RWPE1 (cell line): ENCODE measurements at regions not wholly inside any gene's neighbourhood (a gene's known extent, or its start where the extent isn't known, plus 50 kb on each side); places are given as distances from the start of the nearest gene placed in this dataset.

Experiments used
- CTCF ChIA-PET: fragments of 350-600 bp; sonication (Branson Sonifier 250); formaldehyde crosslinking; extraction: SDS; loops from one replicate; lab custom pipeline; 2021; lab: Yijun Ruan, JAX
- POLR2A ChIA-PET: fragments of 400-600 bp; formaldehyde crosslinking; extraction: SDS; loops from one replicate; lab custom pipeline; 2020; ENCODE audit warnings: antibody characterized with exemption; ENCODE audit not compliant: low non-redundant PET; lab: Yijun Ruan, JAX
- DNase-seq: peaks from one replicate; pipeline ENCODE4 v3.0.0; 2012; ENCODE audit warnings: low spot score
- H3K27ac ChIP-seq: fragments of 450-650 bp; 2 replicates; pipeline ENCODE4 v1.5.1; 2017
- CTCF ChIP-seq: fragments of 450-650 bp; conservative IDR thresholded peaks from 2 replicates; pipeline ENCODE4 v1.5.1; 2017; ENCODE audit warnings: low read depth, mild to moderate bottlenecking

DNA sequence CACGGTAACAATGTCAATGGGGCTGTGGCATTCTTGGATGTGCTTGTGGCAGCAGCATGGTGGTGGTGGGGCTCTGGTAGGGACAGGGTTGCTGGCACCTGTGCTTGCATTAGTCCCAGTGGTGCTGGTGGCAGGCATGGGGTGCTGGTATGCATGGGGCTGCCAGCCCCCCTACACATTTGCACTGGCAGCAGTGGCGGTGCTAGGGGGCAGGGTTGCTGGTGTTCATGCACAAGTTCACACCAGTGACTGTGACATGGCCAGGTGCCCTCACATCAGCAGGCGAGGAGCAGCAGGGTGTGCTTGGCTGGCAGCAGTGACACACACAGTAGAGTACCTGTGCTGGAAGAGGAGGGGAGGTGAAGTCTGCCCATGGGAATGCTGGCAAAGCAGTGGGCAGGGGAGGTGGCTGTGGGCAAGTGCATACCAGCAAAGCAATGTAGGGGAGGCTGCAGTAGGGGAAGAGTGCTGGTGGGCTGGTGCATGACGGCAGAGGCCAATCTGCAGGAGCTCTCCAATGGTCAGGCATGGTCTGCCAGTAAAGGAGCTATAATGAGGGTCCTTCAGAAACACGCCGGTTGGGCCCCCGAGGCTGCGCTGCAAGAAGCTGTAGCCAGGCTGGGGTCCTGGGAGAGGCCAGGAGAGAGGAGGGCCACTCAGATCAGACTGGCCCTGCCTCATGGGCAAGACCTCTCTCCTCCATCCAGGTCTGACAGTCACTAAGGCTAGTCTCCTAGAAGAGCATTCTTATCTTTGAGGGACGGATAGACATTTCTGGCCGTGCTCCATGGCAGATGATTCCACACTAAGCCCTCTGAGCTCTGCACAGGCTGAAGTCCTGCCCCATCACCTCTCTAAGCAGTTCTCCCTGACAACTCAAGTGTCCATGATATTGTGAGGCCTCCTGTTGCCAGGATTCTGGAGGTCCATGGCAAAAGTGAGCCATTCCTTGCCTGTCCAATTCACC, 406.4 kb downstream of the SEMA3D start:
- CTCF ChIA-PET = no interaction called here

DNA sequence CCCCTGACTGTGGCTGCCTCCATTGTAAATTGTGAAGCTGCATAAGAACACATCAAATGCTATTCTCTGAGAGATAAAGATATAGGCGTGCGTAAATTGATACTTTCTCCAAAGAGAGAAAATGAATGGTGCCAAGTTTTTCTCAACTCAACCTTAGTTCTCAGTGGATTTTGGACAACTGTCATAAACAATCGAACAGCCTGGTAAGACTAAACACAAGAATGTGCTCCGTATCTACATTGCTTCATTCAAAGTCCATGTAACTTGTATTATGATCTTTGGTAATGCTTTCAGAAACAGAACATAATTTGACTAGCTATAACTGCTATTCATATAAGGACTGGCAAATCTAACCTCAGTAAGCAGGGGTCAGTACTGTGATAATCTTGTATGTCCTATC, 429.1 kb downstream of the SEMA3D start:
- TF ChIP-seq CTCF = no peak
- no peak overlapping the region for H3K27ac ChIP-seq
- POLR2A ChIA-PET = no interaction called here
- DNase-seq = no peak
- CTCF ChIA-PET = no interaction called here

More for the DNA sequence above, 406.4 kb downstream of the SEMA3D start:
- DNase-seq = no peak
- POLR2A ChIA-PET = no interaction called here
- TF ChIP-seq CTCF = no peak
- H3K27ac ChIP-seq = no peak overlapping the region

GRCh38 chr7:84746353-84746752, 440.5 kb downstream of the SEMA3D start:
- DNase-seq = no peak
- ChIA-PET POLR2A (no interaction called here), CTCF (no interaction called here)
- no peak overlapping the region for H3K27ac ChIP-seq
- no peak for TF ChIP-seq CTCF

GRCh38 chr7:84744385-84744784, 442.5 kb downstream of the SEMA3D start:
- no peak overlapping the region for H3K27ac ChIP-seq
- TF ChIP-seq CTCF = no peak
- ChIA-PET CTCF (no interaction called here), POLR2A (no interaction called here)
- DNase-seq = no peak

DNA sequence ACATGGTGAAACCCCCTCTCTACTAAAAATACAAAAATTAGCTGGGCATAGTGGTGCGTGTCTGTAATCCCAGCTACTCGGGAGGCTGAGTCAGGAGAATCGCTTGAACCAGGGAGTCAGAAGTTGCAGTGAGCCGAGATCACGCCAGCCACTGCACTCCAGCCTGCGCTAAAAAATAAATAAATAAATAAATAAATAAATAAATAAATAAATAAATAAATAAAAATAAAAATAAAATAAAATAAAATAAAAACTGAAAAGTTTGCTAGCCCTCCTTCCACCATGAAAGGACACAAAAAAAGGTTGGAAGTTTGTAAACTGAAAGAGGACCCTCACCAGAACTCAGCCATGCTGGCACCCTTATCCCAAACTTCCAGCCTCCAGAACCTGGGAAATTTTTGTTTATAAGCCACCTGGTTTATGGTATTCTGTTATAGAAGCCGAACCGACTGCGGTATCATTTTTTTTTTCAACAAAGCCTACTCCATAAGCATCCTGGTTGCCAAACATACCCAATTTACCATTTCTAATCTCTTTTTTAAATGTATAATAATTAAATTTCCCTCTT, 448.2 kb downstream of the SEMA3D start:
- ChIA-PET CTCF (no interaction called here), POLR2A (no interaction called here)
- H3K27ac ChIP-seq = no peak overlapping the region
- no peak for DNase-seq
- TF ChIP-seq CTCF = no peak

DNA sequence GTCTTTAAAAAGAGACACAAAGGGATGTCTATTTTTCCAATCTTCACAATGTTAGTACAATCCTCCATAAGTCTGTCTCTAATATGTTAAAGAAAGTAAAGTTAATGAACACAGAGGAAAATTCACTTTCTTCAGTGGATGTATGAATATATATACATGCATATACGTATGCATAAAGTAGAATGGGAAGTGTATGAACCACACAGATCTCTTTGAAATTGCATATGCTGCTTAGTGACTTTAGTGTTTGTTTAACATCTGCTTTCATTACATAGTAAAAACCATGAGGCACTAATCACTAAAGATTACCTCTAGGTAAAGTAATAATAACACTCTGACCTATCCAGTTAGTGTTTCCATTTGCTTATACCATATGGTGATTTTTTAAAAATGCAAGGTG, 451.2 kb downstream of the SEMA3D start:
- H3K27ac ChIP-seq = no peak overlapping the region
- no peak for TF ChIP-seq CTCF
- CTCF ChIA-PET = no interaction called here
- POLR2A ChIA-PET = no interaction called here
- DNase-seq = no peak
